DMS79 treated with DMSO at 0.1 percent for 48 hours (cell line): ENCODE measurements at regions not wholly inside any gene's neighbourhood (a gene's known extent, or its start where the extent isn't known, plus 50 kb on each side); places are given as distances from the start of the nearest gene placed in this dataset.
"Not testable (repeated sequence)": the region's sequence is repeated elsewhere in the genome, so short reads cannot be mapped to it uniquely, and the experiment has no call there.

ENCODE experiments used
- DNase-seq: peaks from one replicate; lab custom pipeline; 2025; lab: John Stamatoyannopoulos, UW

- DNase-seq = no peak
Measured at GRCh38 chr4:141459020-141459419, 177.4 kb upstream of the IL15 start.

DNA sequence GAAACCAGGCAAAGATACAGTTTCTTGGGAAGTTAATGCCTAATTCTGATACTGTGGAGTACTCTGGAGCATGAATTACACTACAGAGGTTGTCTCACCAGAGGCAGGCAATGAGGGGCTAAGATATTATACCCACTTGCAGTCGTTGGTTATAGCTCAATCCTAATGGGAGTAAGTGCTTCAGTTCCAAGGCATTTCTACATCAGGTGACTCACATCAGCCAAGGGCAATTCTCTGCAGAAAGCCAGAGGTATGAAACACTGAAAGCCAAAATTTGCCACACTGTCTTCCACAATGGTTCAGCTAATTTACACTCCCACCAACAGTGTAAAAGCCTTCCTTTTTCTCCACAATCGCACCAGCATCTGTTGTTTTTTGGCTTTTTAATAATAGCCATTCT is 174.0 kb upstream of the IL15 start:
- DNase-seq = no peak

- no peak for DNase-seq
Measured at GRCh38 chr4:141463678-141464077, 172.7 kb upstream of the IL15 start.

- no peak for DNase-seq
Measured at GRCh38 chr4:141464366-141464765, 172.0 kb upstream of the IL15 start.

DNA sequence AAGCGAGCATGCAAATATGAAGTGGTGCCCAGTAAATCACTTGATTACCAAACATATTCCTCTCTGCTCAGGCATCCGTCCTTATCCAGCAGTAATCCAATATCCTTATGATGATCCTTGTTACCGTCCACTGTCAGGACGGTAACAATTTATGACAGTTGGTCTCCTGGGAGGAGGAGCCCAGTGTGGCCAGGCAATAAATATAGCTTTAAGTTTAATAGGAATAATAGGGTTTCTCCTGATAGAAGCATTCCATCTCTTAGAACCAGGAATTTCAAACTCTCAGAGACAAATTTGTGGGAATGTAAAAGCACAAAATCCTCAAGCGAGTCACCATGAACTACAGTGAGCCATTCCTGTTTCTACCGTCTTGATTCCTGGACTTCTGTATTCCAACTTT is 171.2 kb upstream of the IL15 start:
- no peak for DNase-seq

DNA sequence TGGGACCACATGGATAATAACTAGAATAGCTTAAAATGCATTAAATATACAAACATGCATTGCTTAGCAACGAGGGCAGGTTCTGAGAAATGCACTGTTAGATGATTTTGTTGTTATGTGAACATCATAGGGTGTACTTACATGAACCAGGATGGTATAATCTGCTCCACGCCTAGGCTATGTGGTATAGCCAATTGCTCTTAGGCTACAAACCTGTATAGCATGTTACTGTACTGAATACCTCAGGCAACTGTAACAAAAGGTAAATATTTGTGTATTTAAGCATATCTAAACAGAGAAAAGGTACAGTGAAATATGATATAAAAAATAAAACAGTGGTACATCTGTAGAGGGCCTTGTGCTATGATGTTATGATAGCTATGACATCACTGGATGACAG is 169.2 kb upstream of the IL15 start:
- no peak for DNase-seq

GRCh38 chr4:141469392-141469791 is 167.0 kb upstream of the IL15 start:
- DNase-seq = no peak

GRCh38 chr4:141473026-141473540 is 163.3 kb upstream of the IL15 start:
- no peak for DNase-seq

DNA sequence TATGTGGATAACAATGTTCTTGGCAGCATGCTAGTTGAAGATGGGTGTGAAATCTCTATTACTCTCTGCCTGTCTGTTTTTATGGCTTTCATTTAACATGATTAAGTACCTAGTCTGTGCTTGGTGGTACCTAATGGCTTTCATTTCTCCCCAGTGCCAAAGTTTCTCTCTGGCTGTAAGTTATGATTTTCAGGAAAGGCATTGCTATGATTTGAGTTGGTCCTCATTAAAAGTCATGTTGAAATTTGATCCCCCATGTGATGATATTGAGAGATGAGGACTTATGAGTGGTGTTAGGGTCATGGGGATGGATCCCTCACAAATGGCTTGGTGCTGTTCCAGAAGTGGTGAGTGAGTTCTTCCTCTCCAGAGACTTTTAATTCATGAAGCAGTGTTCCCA is 162.4 kb upstream of the IL15 start:
- DNase-seq = no peak

GRCh38 chr4:141480950-141481349 is 155.4 kb upstream of the IL15 start:
- DNase-seq = no peak

DNA sequence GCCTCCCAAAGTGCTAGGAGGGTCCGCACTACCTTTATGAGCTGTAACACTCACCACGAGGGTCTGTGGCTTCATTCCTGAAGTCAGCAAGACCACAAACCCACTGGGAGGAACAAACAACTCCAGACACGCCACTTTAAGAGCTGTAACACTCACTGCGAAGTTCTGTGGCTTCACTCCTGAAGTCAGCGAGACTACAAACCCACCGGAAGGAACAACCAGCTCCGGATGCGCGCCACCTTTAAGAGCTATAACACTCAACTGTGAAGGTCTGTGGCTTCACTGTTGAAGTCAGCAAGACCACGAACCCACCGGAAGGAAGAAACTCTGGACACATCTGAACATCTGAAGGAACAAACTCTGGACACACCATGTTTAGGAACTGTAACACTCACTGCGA is 152.1 kb upstream of the IL15 start:
- not testable (repeated sequence) for DNase-seq

DNA sequence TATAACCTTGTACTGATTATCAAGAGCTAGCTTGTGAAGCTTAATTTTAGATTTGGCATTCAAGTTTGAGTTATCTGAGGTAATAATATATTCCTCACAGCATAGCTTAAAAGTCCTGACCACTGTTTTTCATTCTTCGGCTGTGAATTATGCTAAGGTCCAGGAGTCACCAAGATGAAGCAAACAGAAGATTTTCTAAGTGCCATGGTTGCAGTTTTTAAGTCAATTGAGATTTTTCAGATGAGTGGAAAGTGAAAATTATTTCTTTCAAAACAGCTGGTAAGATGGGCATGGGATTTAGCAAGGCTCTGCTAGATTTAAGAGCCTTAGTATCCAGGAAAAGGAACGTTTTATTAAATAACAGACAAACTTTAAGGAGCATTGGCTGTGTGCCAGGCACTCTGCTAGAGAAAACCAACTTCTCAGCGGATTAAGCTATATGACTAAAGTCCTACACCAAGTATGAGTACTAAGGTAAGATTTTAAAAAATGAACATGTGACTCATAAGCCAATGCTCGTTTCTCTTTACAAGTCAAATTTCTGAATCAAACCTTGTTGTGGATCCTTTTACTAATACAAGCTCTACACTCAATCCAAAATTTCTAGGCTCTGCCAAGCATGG is 149.9 kb upstream of the IL15 start:
- no peak for DNase-seq

GRCh38 chr4:141497627-141498026 is 138.8 kb upstream of the IL15 start:
- DNase-seq = no peak

GRCh38 chr4:141499261-141499853 is 137.0 kb upstream of the IL15 start:
- no peak for DNase-seq

GRCh38 chr4:141501395-141501794 is 135.0 kb upstream of the IL15 start:
- DNase-seq = no peak

DNA sequence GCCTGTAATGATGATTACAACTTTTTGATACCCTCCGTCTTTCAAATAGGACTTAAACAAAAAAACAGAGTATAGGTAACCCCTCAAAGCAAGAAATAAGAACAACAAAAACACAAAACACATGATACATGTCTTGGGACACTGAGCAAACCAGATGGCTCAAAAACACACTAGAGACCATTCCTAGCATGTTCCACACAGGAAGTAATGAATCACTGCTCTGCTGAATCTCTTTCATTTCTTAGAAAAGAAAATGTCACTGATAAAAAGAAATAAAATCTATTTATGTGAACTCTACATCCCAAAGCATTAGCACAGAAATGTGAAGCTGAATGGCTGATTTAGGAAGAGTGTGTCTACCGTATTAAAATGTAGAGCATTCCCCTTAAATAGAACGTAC is 134.5 kb upstream of the IL15 start:
- DNase-seq = no peak

DNA sequence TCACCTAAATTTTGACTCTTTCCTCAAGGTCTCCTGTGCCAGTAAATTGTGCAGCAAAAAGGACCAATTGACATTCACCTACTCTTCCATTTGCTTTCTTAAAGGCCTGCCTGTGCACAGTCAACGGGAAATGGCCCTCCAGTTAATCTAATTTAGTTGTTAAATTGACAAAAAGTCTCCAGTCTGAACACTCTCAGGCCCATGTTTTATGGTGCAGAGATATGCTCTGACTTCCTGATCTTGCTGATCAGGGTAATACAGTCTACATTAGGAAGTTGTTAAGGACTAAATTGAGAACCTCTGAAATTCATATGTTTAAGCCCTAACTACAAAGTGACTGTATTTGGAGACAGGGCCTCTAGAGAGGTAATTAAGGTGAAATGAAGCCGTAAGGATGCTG is 133.6 kb upstream of the IL15 start:
- DNase-seq = no peak

DNA sequence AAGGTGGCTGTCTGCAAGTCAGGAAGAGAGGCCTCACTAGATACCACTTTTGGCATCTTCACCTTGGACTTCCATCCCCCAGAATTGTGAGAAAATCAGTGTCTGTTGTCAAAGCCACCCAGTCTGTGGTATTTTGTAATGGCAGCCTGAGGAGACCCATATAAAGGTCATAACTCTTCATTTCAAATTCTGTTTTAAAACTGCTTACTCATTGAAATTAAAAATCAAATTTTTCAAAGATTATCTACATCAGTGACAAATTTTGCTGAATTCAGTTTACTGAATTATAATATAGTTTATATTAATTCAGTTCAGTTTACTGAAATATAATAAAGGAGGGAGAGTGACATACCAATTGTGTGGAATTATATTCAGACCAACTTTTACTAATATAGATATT is 133.1 kb upstream of the IL15 start:
- no peak for DNase-seq

GRCh38 chr4:141511055-141511454 is 125.3 kb upstream of the IL15 start:
- no peak for DNase-seq

DNA sequence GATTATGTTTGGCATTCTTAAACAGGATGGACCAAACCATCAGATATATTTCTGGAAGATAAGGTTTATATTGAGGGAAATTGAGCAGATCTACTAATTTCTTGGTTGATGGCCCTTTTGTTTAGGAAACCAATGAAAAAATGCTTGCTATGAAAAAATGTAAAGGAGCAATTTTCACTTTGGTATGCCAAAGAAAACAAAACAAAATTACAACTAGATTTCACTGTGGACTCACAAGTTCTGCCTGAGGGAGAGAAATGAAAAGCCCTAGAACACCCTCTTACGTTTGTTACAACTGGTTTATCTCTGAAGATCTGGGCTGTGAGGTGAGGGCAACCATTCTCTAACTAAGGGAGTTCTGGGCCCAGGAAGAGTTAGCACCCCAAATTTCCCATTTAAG is 122.5 kb upstream of the IL15 start:
- DNase-seq = no peak

DNA sequence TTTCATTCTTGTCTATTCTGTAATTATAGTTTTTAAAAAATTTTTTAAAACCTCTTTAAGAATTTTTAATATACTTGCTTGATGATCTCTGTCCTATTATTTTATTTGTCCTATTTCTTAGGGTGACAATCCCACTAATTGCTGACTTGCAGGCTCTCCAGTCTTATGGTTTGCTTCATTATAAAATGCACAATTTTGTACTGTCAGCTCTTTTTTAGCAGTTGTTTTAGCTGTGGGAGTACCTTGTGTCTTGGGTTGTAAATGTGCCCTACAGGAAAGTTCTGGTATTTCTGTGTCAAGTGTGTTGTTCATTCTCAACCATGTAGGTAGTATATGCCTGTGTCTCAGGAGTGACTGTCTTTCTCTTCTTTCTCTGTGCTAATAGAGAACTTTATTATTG is 118.2 kb upstream of the IL15 start:
- no peak for DNase-seq

GRCh38 chr4:141524116-141524515 is 112.3 kb upstream of the IL15 start:
- DNase-seq = no peak

DNA sequence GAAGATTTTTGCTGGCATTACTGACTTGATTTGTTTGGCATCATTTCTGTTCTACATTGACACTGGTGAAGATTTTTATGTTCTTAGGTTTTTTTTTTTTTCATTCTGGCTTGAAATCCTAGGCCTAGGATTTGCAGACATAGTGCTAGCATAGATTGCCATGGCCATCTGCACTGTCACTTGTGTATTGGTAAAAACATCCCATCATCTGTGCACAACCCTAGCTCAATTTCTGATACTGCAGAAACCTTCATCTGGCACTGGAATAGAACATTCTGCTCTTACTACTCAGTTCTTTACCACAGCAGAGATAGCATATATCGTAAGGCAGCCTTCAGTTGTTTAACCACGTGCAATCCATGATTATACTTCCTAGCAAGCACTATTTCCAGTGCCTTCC is 111.5 kb upstream of the IL15 start:
- DNase-seq = no peak

DNA sequence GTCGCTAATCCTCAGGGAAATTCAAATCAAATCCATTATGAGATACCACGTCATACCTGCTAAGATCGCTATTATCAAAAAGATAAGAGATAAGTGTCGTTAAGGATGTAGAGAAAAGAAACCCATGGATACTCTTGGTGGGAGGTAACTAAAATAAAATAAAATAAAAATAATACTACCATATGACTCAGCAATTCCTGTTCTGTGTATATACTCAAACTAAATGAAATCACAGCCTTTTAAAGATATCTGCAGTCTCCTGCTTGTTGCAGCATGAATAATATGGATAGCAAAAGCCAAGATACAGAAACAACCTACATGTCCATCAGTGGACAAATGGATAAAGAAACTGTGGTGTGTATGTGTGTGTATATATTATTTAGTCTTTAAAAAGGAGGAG is 105.8 kb upstream of the IL15 start:
- DNase-seq = no peak
